Epidermal melanocyte (primary cell): ENCODE measurements at regions not wholly inside any gene's neighbourhood (a gene's known extent, or its start where the extent isn't known, plus 50 kb on each side); places are given as distances from the start of the nearest gene placed in this dataset.

Source experiments
- DNase-seq: peaks from one replicate; pipeline ENCODE4 v3.0.0; 2011; ENCODE audit warnings: low spot score; ENCODE audit not compliant: insufficient read length

- DNase-seq, result no peak
Measured at GRCh38 chr17:13359774-13360173, 242.0 kb downstream of the HS3ST3A1 start.

DNA sequence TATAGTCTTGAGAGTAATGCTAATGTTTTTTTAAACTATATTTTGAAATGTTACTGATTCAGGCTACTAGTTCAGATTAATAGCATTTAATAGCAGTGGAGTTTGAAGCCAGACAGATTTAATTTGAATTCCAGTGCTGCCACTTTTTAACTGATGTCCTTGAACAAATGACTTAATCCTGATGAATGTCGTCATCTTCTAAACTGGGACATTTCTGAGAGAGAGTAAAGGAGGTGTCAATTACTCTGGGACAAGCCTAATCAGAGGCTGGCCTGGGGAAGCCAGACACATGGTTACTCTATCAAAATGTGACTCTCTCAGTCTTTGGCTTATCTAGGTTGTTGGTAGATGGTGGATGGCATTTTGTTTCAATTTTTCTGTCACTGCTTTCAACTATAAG is 246.7 kb downstream of the HS3ST3A1 start:
- no peak for DNase-seq

- DNase-seq, result peak; percentile 33
Measured at GRCh38 chr17:13353590-13353989, 248.1 kb downstream of the HS3ST3A1 start.

DNA sequence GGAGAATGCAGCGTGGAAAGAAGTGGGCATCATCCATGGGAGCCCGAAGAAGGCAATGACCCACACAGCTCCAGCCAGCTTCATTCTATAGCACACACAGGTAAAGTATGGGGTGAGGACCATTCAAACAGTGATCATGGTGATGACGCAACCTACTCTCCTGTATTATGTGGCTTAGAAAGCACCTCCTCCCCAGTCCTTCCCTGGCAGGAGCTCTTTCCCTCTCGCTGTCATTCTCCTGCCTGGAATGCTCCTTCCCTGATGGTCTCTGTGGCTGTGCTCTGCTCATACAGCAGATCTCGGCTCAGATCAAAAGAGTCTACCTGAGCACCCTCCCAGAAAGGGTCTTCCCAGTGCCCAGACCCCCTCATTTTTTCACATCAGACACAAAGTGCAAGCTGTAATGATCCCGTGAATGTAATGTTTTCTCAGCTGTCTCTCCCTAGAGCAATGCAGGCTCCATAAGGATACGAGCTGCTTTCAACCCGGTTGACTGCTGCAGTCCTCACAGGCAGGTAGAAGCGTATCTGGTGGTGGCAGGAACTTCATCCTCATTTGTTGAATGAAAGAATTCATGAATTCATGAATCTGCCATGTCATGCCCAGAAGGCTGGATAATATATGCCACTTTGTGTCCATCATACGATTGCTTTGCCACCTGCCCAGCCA is 248.8 kb downstream of the HS3ST3A1 start:
- no peak for DNase-seq

DNA sequence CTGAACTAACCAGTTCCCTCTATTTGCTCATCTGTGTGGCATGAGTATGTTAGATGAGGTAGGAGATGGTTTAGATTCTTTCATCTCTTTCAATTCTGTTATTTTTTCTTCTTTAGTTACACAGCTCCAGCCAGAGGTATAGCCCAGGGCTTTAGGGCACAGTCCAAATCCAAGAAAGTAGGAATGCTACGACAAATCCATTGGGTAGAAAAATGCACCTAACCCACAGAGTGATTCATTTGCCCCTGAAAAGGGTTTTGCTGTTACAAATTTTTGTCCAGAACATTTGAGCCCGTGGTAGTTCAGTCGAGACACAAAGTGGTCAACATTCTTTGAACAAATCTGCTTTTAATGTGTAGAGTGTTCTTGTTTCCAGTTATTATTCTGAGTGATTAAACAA is 250.7 kb downstream of the HS3ST3A1 start:
- DNase-seq, result no peak

DNA sequence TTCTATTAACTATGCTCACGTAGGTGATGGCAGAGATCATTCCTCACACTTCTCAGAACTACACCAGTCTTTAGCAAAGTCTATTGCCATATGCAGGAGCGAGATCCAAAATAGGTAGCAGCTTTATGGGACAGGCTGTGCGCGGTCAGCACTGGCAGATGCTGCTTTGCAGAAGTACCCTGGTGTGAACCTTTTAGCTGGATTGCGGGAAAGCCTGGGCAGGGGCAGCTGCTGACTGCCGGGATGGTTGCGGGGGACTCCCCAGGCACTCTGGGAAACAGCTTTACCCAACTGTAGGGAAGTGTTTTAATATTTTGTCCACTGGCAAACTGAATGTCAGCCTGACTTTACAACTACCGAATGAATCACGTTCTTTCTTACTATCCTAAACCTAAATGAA is 251.3 kb downstream of the HS3ST3A1 start:
- DNase-seq, result no peak

DNA sequence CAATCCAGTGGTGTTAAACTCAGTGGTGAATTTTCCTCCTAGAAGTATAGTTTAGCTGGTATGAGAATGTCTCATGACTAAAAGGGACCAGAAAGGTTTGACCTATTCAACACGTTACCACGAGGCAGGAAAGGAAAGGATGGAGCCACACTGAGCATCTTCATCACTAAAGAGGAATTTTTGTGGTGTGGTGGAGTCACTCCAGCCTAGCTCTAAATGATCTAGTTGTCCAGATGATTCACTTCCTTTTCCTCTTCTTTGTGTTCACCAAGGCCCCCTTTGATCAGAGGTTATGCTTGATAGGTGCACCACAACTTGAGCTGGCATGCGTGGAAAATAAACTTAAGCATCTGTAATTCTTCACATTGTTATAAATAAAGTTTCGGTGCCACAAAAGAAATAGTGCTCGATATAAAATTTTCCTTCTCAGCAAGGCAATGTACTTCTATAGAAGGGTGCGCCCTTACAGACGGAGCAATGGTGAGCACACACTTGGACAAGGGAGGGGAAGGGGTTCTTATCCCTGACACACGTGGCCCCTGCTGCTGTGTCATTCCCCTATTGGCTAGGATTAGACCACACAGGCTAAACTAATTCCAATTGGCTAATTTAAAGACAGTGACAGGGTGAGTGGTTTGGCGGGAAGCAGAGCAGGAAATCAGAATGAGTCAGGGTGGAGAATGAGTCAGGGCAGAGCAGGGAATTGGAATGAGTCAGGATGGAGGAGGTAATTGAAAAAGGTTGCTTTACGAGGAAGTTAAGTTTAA is 254.6 kb downstream of the HS3ST3A1 start:
- DNase-seq, result no peak

GRCh38 chr17:13346592-13346991 is 255.1 kb downstream of the HS3ST3A1 start:
- no peak for DNase-seq

- no peak for DNase-seq
Measured at GRCh38 chr17:13346081-13346533, 255.6 kb downstream of the HS3ST3A1 start.

GRCh38 chr17:13338421-13338820 is 263.3 kb downstream of the HS3ST3A1 start:
- no peak for DNase-seq

GRCh38 chr17:13337864-13338371 is 263.8 kb downstream of the HS3ST3A1 start:
- DNase-seq, result no peak

DNA sequence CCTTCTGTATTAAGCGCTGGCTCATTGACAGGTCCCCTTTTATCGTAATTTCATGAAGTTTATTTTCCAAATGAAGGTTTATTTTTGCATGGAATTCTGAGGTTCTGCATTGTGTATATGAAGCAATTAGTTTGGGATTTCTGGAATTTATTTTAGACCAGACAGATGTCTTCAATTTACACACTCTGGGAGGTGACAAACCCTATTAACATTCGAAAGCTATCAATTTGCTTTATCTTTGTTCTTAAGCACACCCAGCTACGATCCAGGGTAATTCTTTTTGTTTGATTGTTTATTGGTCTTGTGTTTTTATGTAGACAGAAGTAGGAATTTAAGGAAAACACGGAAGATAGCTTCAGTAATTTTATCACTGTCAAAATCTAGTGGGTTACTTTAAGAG is 264.6 kb downstream of the HS3ST3A1 start:
- no peak for DNase-seq

DNA sequence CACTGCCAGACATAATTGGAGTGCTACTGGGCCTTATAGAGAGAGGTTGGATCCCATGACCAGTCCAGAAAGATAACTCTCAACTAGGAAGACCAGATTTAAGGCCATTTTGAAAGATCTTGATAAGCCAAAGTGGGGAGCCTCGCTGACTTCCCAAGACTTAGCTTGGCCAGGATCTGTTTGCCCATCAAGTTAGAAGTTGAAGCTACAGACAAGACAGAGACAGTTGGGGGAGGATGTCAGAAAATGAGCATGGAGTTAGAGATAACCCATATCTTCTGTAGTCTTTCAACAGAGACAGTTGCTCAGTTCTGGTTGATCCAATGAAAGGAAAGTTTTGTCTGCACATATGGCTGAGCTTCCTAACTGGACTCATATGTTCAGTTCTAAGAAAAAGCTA is 267.4 kb downstream of the HS3ST3A1 start:
- no peak for DNase-seq

DNA sequence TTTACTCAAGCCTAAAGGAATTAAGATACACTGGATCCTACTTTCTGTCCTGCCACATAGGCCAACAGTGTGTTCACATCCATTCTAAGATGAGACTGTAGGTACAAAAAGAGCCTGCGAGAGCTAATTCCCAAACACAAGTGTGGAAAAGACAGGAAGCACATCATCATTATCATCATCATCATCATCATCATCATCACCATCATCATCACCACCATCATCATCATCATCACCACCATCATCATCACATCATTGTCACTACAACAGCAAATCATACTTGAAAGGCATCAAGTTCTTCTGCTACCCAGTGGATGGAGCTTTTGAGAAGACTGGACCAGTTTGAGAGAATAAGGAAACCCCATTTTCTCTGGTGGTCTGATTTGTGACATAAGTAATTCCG is 268.1 kb downstream of the HS3ST3A1 start:
- DNase-seq, result no peak

- DNase-seq, result no peak
Measured at GRCh38 chr17:13332207-13332606, 269.5 kb downstream of the HS3ST3A1 start.

- no peak for DNase-seq
Measured at GRCh38 chr17:13329421-13329820, 272.3 kb downstream of the HS3ST3A1 start.

- DNase-seq, result no peak
Measured at GRCh38 chr17:13323990-13324389, 277.7 kb downstream of the HS3ST3A1 start.

DNA sequence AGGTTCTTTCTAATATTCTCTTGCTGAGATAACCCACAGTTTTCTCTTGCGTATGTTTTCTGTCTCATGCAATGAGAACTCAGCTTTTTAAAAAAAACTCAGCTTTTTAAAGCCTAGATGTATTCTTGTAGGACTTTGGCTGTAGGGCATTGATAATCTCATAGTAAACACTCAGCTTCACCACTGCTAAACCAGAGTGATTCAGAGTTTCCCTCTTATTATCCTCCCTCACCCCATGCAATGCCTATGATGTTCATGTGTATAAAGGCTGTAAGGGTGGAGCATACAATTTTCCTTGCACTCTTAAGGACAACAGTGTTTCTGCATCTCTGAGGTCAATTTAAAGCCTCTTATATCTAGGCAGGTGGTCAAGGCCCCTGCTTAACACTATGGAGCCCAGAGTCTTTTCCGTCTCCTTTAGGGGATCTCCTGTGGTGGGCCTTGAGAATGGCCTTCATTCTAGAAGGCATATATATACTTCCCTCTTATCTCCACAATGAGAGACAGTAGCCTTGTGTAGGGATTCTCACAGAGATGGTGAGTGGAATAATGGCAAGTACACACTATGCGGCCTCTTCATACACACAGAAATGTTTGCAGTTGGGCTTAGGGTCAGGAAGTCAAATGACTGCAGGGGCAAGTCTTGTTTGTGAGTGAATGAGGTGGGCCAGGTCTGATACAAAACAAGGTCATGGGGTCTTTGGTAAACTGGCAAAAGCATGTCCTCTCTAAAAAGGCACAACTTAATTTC is 279.6 kb downstream of the HS3ST3A1 start:
- no peak for DNase-seq

DNA sequence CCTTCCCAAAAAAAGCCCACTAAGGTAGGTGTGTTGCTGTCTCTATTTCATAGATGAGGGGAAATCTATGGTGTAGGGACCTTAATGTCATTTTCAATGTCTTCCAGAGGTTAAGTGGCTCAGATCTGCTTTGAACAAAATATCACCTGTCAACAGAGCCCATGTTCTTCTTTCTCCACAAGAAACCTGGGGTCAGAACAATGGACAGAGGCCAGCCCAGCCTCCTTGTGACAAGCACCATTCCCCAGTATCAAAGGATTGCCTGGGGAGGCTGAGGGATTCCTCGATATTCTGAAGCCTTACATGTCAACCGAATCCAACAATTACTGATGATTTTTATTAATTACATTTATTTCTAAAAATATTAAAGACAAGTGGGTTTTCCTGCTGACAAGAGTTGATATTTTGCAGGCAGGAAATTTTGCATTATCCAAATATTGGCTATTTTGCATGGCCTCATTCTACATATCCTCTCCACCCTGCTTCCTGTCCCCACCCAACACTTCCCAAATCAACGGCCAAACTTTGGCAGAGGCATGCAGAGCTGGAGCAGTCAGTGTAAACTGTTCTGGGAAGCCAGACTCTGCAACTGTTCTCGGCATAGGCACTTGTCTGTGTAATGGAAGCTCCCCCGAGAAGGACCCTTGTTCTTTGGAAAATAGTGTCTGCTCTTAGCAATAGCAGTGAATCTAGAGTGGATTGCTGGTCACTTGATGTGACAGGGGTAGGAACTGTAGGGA is 281.5 kb downstream of the HS3ST3A1 start:
- no peak for DNase-seq

DNA sequence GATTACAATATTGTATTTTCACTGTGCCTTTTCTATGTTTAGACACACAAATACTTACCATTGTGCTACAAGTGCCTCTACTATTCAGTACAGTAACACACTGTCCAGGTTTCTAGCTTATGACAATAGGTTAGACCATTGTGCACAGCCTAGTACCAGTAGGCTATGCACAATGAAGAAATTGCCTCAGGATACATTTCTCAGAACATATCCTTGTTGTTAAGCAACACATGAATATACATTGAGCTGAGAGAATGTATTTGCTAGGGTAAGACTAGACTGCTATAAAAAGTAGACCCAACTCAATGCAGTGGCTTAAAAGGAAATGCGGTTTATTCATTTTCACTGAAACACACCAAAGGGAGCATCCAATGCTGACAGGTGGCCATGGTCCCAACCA is 285.1 kb downstream of the HS3ST3A1 start:
- no peak for DNase-seq

GRCh38 chr17:13311306-13311705 is 290.4 kb downstream of the HS3ST3A1 start:
- DNase-seq, result peak; percentile 45
